Mammary epithelial cell (primary cell): ENCODE measurements at regions not wholly inside any gene's neighbourhood (a gene's known extent, or its start where the extent isn't known, plus 50 kb on each side); places are given as distances from the start of the nearest gene placed in this dataset.

Source experiments
- CTCF ChIP-seq, 2 donors: IDR thresholded peaks in 1 of 2; conservative IDR thresholded peaks in 1 of 2; 2 replicates each; pipeline ENCODE4 v1.5.1; 2011 to 2012; ENCODE audit warnings: inconsistent platforms in 2 of 2, low read length in 2 of 2, mild to moderate bottlenecking in 2 of 2, control low read depth in 1 of 2, low read depth in 1 of 2; ENCODE audit not compliant: insufficient read depth in 1 of 2; ENCODE audit errors: extremely low read depth in 1 of 2
- EZH2 ChIP-seq: IDR thresholded peaks from 2 replicates; pipeline ENCODE4 v1.6.1; 2012; ENCODE audit warnings: low read length, inconsistent platforms, borderline replicate concordance

GRCh38 chr12:11500188-11500860 is 105.0 kb upstream of the PRB2 start:
- TF ChIP-seq CTCF (conservative IDR thresholded peaks at IDR 0.05 in 1 of 2, IDR thresholded peaks at IDR 0.05 in 1 of 2; ENCODE audit: extremely low read depth in 1 of 2, insufficient read depth in 1 of 2, low read depth in 1 of 2, low read length in 2 of 2) (no peak), EZH2 (no peak)
